HuH-7 (cell line): ENCODE measurements at regions not wholly inside any gene's neighbourhood (a gene's known extent, or its start where the extent isn't known, plus 50 kb on each side); places are given as distances from the start of the nearest gene placed in this dataset.
"Not testable (repeated sequence)": the region's sequence is repeated elsewhere in the genome, so short reads cannot be mapped to it uniquely, and the experiment has no call there.

Experiments
- DNase-seq: peaks from one replicate; pipeline ENCODE4 v3.0.0; 2011; ENCODE audit warnings: low spot score

DNA sequence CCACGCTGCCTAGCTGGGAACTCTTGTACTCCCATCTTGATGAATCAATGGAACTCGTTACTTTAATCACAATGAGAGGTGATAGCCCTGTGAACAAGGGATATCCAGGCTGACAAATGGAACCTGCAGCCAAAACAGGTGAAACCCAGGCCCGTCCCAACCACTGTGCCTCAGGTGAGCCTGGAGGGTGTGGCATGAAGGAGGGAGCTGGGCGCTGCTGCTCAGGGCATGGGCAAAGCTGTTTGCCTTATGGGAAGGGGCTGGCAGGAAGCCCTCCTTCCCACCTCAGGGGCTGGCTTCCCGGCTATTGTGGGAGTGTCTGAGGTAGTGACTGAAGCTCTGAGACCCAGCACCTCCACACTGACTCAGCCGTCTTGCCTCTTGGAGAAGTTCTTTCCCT is 209.4 kb upstream of the ATP6AP2 start:
- DNase-seq: no peak

- no peak for DNase-seq
Observed at GRCh38 chrX:40368611-40369061, 212.1 kb upstream of the ATP6AP2 start.

DNA sequence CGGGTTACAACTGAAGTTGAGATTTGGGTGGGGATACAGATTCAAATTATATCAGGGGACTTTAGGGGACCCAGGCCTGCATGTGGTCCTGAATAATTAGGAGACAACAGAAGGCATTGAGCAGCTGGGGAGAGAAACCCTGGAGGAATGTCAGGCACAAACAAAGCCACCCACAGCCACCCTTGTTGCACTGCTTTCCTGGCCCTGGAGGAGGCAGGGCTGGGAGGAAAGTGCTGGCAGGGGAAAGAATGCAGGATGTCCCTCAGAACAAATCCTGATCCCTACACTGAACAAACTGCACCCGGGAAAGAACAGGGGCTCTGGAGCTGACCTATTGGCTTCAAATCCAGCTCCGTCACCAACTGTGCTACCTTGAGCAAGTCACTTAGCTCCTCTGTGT is 214.1 kb upstream of the ATP6AP2 start:
- peak; percentile 8 for DNase-seq

GRCh38 chrX:40362291-40362690 is 218.5 kb upstream of the ATP6AP2 start:
- DNase-seq: not testable (repeated sequence)

DNA sequence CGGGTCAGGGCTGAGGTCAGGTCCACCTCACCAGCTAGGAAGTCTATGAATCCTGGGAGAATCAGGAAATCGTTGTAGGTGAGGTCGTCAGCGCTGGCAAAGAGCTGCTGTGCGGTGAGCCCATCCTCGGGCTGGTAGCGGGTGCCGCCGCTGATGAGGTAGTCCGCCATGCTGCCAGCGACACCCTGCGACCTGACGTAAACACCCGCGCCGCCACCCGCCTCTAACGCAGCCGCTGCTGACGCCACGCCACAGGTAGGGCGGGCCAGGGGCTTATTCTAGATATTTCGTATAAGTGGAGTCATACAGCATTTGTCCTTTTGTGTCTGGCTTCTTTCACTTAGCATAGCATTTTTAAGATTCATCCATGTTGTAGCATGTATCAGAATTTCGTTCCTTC is 220.2 kb upstream of the ATP6AP2 start:
- DNase-seq: no peak

DNA sequence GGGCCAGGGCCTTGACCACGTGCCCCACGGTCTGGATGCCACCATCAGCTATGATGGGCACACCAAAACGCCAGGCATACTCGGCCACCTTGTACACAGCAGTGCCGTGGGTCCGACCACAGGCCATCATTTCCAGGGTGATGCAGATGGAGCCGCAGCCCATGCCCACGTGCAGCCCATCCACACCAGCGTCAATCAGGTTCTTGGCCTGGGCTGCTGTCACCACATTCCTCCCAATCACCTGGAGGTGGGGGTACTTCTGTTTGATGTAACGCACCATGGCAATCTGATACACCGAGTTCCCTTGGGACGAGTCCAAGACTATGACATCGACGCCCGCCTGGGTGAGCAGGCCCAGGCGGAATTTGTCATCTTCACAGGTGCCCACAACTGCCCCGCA is 221.2 kb upstream of the ATP6AP2 start:
- no peak for DNase-seq

GRCh38 chrX:40358994-40359393 is 221.8 kb upstream of the ATP6AP2 start:
- DNase-seq: no peak

- no peak for DNase-seq
Observed at GRCh38 chrX:40349251-40349650, 231.5 kb upstream of the ATP6AP2 start.

GRCh38 chrX:40346379-40346778 is 234.4 kb upstream of the ATP6AP2 start:
- DNase-seq: no peak

GRCh38 chrX:40343319-40343718 is 237.5 kb upstream of the ATP6AP2 start:
- DNase-seq: no peak

DNA sequence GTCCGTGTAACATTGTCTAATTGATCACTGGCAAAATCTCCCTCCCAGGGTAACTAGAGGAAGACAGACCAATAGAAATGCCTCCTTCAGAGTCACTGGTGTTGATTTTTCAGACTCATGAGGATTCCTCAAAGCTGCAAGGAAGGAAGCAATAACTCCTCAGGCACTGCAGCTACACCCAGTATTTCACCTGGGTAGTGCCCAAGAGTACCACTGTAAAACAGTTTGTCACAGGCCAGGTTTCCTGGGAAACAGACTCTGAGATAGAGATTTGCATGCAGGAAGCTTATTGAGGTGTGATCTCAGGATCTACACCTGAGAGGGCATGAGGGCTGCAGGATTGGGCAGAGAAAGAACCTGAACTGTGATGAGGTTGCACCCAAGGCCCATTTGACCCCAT is 240.7 kb upstream of the ATP6AP2 start:
- DNase-seq: no peak

GRCh38 chrX:40333344-40333743 is 235.6 kb upstream of the BCOR start:
- no peak for DNase-seq

DNA sequence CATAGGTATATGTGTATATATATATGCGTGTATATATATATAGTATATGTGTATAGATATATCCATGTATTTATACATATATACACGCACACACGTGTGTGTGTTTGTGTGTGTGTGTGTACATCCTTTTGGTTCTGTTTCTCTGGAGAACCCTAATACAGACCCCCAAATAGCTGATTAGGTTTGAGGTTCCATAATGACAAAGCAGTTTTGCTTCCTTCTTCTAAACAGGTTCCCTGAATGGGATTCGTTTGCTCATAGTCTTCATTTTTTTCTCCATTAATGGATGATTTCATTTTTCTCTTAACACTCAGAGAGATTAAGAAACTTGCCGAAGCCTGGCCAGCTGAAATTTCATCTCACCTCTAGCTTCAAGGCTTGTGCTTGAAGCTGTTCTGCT is 234.0 kb upstream of the BCOR start:
- no peak for DNase-seq

DNA sequence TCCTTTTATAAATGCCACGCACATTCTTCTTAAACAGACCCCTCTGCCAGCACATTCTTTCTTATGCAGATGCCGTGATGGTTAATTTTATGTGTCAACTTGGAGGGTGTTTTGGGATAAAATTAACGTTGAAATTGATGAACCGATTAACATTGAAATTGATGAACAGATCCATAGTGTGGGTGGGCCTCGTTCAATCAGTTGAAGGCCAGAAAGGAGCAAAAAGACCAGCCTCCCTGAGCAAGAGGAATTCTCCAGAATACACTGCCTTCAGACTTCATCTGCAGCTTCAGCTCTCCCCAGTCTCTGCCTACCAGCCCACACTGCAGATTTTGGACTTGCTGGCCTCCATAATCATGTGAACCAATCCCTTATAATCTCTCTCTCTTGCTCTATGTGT is 233.6 kb upstream of the BCOR start:
- DNase-seq: no peak

- DNase-seq: no peak
Observed at GRCh38 chrX:40329616-40330015, 231.9 kb upstream of the BCOR start.

- no peak for DNase-seq
Observed at GRCh38 chrX:40327085-40327484, 229.3 kb upstream of the BCOR start.

GRCh38 chrX:40326186-40326965 is 228.6 kb upstream of the BCOR start:
- DNase-seq: no peak

DNA sequence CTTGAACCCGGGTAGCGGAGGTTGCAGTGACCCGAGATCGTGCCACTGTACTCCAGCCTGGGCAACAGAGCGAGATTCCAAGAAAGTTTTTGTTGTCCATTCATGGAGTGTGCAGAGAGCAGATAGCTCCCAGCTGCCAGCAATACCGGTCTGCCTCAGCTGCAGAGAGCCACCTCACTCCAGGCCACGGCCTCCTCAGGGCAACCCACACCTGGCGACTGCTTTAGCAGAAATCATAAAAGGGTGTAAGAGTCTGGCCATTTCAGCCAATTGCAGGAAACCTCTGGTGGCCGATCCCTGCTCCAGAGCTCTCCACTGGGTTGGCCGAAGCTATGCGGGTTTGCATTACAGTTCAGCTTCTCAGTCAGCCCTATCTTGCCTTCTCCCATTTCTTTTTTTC is 227.4 kb upstream of the BCOR start:
- DNase-seq: no peak

- no peak for DNase-seq
Observed at GRCh38 chrX:40323977-40324376, 226.2 kb upstream of the BCOR start.

DNA sequence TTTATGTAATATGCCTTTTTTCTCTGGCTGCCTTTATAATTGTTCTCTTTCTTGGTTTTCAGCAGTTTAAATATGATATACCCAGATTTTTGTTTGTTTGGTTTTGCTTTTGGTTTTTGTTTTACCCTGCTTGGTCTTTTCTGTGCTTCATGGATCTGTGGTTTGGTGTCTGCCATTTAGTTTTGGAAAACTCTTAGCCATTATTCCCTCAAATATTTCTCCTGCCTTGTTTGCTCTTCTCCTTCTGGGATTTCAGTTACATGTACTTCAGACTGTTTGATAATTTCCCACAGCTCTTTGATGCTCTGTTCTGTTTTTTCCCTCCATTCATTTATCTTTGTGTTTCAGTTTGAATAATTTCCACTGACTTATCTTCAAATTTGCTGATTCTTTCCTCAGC is 223.1 kb upstream of the BCOR start:
- DNase-seq: no peak

DNA sequence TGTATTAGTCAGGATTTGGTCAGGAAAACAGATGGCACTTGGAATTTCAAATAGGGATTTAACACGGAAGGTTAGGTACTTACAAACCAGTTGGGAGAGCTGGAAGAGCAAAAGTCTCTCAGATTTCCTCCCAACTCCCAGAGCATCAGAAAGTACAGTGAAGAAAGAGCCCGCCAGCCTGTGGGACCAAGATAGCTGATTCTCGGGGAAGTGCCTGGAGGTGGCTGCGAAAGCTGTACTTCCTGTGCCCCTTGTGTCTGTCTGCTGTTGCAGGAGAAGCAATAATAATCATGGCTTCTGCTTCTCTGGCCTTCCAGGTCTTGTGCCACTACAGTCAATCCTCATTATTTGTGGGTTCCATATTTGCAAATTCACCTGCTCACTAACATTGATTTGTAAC is 221.0 kb upstream of the BCOR start:
- no peak for DNase-seq

DNA sequence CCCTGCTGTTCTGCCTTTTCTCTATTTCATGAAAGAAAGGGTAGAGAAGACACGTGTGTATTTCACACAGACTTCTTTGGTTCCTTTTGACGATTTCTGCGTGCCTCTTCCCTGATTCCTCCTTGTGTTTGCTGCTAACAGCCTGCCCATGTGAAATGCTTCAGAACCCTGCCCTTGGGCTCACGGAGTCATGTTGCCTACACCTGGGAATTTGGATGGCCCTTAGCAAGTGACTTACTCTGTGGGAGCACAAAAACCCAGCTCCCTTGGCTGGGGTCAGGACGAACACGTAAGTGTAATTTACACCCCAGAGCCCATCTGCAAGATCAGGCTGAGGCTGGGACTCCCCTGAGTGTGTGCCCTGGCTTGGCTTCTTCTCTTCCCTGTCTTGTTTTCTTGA is 220.3 kb upstream of the BCOR start:
- no peak for DNase-seq

- DNase-seq: no peak
Observed at GRCh38 chrX:40316502-40316901, 218.7 kb upstream of the BCOR start.

DNA sequence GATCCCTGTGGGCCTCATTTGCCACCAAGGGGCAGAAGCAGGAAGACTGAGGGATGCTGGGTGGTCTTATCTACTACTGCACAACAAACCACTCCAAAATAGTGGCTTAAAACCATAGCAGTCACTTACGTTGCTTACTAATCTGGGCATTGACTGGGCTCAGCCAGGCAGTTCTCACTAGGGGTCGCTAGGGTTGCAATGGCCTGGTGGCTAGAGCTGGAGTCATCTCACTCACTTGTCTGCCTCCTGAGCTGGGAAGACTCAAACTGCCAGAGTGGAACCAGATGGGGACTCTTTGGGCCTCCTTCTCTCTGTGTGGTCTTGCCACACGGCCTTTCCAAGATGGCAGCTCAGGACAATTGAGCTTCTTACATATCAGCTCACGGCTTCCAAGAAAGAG is 216.3 kb upstream of the BCOR start:
- DNase-seq: peak; percentile 24
